H1 (cell line): ENCODE measurements at regions not wholly inside any gene's neighbourhood (a gene's known extent, or its start where the extent isn't known, plus 50 kb on each side); places are given as distances from the start of the nearest gene placed in this dataset.

ENCODE experiments used
- KDM1A ChIP-seq: fragments of 200-600, 300-600 bp; sonication (generic); IDR thresholded peaks from 2 replicates; pipeline ENCODE4 v1.7.1; 2016; ENCODE audit warnings: mild to moderate bottlenecking, low read length, borderline replicate concordance
- KDM4A ChIP-seq: IDR thresholded peaks from one replicate; pipeline ENCODE4 v1.7.1; 2012; ENCODE audit warnings: low read depth, mild to moderate bottlenecking, moderate library complexity, low read length, inconsistent platforms; ENCODE audit not compliant: severe bottlenecking
- POU5F1 ChIP-seq: IDR thresholded peaks from 2 replicates; pipeline ENCODE4 v1.6.1; 2011; ENCODE audit warnings: low read depth, mild to moderate bottlenecking, low read length, moderate library complexity
- TF ChIP-seq, protein P1 (sequence below): fragments of 300-600 bp; sonication (generic); IDR thresholded peaks from 2 replicates; pipeline ENCODE4 v1.7.1; 2012; ENCODE audit warnings: low read length, moderate library complexity, mild to moderate bottlenecking, inconsistent platforms; ENCODE audit not compliant: insufficient replicate concordance

DNA sequence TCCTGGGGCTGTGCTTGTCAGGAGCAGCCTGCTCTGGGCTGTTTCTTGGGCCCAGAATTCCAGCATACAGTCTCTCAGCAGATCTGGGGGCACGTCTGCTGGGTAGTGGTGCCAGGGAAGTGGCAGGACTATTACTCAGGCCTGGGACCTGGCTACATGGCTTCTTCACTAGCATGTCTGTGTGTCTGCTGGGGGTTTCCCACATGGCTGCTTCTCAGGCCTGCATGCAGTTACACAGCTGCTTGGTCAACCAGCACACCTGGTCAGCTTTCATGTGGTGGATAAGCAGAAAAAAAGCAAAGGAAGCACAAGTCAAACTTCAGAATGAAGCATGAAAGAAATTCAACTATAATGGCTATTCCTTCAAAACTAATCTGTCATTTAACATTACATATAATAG lies 316.2 kb upstream of the NOX3 start (continued):
- TF ChIP-seq, protein P1, sequence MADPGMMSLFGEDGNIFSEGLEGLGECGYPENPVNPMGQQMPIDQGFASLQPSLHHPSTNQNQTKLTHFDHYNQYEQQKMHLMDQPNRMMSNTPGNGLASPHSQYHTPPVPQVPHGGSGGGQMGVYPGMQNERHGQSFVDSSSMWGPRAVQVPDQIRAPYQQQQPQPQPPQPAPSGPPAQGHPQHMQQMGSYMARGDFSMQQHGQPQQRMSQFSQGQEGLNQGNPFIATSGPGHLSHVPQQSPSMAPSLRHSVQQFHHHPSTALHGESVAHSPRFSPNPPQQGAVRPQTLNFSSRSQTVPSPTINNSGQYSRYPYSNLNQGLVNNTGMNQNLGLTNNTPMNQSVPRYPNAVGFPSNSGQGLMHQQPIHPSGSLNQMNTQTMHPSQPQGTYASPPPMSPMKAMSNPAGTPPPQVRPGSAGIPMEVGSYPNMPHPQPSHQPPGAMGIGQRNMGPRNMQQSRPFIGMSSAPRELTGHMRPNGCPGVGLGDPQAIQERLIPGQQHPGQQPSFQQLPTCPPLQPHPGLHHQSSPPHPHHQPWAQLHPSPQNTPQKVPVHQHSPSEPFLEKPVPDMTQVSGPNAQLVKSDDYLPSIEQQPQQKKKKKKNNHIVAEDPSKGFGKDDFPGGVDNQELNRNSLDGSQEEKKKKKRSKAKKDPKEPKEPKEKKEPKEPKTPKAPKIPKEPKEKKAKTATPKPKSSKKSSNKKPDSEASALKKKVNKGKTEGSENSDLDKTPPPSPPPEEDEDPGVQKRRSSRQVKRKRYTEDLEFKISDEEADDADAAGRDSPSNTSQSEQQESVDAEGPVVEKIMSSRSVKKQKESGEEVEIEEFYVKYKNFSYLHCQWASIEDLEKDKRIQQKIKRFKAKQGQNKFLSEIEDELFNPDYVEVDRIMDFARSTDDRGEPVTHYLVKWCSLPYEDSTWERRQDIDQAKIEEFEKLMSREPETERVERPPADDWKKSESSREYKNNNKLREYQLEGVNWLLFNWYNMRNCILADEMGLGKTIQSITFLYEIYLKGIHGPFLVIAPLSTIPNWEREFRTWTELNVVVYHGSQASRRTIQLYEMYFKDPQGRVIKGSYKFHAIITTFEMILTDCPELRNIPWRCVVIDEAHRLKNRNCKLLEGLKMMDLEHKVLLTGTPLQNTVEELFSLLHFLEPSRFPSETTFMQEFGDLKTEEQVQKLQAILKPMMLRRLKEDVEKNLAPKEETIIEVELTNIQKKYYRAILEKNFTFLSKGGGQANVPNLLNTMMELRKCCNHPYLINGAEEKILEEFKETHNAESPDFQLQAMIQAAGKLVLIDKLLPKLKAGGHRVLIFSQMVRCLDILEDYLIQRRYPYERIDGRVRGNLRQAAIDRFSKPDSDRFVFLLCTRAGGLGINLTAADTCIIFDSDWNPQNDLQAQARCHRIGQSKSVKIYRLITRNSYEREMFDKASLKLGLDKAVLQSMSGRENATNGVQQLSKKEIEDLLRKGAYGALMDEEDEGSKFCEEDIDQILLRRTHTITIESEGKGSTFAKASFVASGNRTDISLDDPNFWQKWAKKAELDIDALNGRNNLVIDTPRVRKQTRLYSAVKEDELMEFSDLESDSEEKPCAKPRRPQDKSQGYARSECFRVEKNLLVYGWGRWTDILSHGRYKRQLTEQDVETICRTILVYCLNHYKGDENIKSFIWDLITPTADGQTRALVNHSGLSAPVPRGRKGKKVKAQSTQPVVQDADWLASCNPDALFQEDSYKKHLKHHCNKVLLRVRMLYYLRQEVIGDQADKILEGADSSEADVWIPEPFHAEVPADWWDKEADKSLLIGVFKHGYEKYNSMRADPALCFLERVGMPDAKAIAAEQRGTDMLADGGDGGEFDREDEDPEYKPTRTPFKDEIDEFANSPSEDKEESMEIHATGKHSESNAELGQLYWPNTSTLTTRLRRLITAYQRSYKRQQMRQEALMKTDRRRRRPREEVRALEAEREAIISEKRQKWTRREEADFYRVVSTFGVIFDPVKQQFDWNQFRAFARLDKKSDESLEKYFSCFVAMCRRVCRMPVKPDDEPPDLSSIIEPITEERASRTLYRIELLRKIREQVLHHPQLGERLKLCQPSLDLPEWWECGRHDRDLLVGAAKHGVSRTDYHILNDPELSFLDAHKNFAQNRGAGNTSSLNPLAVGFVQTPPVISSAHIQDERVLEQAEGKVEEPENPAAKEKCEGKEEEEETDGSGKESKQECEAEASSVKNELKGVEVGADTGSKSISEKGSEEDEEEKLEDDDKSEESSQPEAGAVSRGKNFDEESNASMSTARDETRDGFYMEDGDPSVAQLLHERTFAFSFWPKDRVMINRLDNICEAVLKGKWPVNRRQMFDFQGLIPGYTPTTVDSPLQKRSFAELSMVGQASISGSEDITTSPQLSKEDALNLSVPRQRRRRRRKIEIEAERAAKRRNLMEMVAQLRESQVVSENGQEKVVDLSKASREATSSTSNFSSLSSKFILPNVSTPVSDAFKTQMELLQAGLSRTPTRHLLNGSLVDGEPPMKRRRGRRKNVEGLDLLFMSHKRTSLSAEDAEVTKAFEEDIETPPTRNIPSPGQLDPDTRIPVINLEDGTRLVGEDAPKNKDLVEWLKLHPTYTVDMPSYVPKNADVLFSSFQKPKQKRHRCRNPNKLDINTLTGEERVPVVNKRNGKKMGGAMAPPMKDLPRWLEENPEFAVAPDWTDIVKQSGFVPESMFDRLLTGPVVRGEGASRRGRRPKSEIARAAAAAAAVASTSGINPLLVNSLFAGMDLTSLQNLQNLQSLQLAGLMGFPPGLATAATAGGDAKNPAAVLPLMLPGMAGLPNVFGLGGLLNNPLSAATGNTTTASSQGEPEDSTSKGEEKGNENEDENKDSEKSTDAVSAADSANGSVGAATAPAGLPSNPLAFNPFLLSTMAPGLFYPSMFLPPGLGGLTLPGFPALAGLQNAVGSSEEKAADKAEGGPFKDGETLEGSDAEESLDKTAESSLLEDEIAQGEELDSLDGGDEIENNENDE: no peak
- TF ChIP-seq KDM4A (no peak), KDM1A (no peak), POU5F1 (no peak)
